GM21526 (cell line): ENCODE measurements at regions not wholly inside any gene's neighbourhood (a gene's known extent, or its start where the extent isn't known, plus 50 kb on each side); places are given as distances from the start of the nearest gene placed in this dataset.

Experiments used
- ATAC-seq: cut with Tn5 transposase; IDR thresholded peaks from one replicate; pipeline ENCODE4 v1.9.1; 2021; ENCODE audit warnings: moderate library complexity; ENCODE audit not compliant: unreplicated experiment, low FRiP score

- ATAC-seq = no peak
These were observed 295.0 kb upstream of the RTL1 start for GRCh38 chr14:101198398-101199027.

- no peak for ATAC-seq
These were observed 295.7 kb upstream of the RTL1 start for GRCh38 chr14:101199028-101199770.

GRCh38 chr14:101200008-101200649, 296.6 kb upstream of the RTL1 start:
- ATAC-seq = no peak

GRCh38 chr14:101200650-101201516, 297.4 kb upstream of the RTL1 start:
- no peak for ATAC-seq

GRCh38 chr14:101201535-101202151, 298.1 kb upstream of the RTL1 start:
- no peak for ATAC-seq

- ATAC-seq = no peak
These were observed 299.3 kb upstream of the RTL1 start for GRCh38 chr14:101202627-101203404.

- no peak for ATAC-seq
These were observed 303.0 kb upstream of the RTL1 start for GRCh38 chr14:101206556-101206955.

GRCh38 chr14:101207041-101207440, 303.5 kb upstream of the RTL1 start:
- ATAC-seq = no peak

- no peak for ATAC-seq
These were observed 304.4 kb upstream of the RTL1 start for GRCh38 chr14:101207897-101208296.

GRCh38 chr14:101209594-101209993, 306.1 kb upstream of the RTL1 start:
- no peak for ATAC-seq

- ATAC-seq = no peak
These were observed 311.7 kb upstream of the RTL1 start for GRCh38 chr14:101215266-101215665.

- ATAC-seq = no peak
These were observed 312.4 kb upstream of the RTL1 start for GRCh38 chr14:101215927-101216326.

GRCh38 chr14:101216366-101217079, 313.0 kb upstream of the RTL1 start:
- ATAC-seq = no peak

GRCh38 chr14:101217080-101217463, 313.6 kb upstream of the RTL1 start:
- no peak for ATAC-seq

- no peak for ATAC-seq
These were observed 314.3 kb upstream of the RTL1 start for GRCh38 chr14:101217616-101218371.

GRCh38 chr14:101219896-101220703, 316.6 kb upstream of the RTL1 start:
- no peak for ATAC-seq

GRCh38 chr14:101220921-101221510, 317.5 kb upstream of the RTL1 start:
- ATAC-seq = no peak
